Effector memory CD8-positive, alpha-beta T cell (primary cell): ENCODE measurements at regions not wholly inside any gene's neighbourhood (a gene's known extent, or its start where the extent isn't known, plus 50 kb on each side); places are given as distances from the start of the nearest gene placed in this dataset.

Experiments used
- ATAC-seq: fragments of 150-1000 bp; cut with Tn5 transposase; replicated peaks from 2 replicates; pipeline ENCODE4 v1.10.0; 2021; ENCODE audit warnings: mild to moderate bottlenecking, moderate library complexity
- DNase-seq, 3 experiments: peaks; one replicate each; pipeline ENCODE4 v3.0.0; 2021
- H3K27ac Mint-ChIP-seq, 2 donors: one replicate each; pipeline ENCODE4 v1.8.0; 2022; ENCODE audit warnings: mild to moderate bottlenecking in 2 of 2, mixed read lengths in 2 of 2, moderate library complexity in 2 of 2
- H3K27me3 Mint-ChIP-seq, 2 donors: one replicate each; pipeline ENCODE4 v1.8.0; 2022; ENCODE audit warnings: mixed read lengths in 2 of 2
- H3K36me3 Mint-ChIP-seq: one replicate; pipeline ENCODE4 v1.8.0; 2022; ENCODE audit warnings: mild to moderate bottlenecking, moderate library complexity, mixed read lengths; ENCODE audit not compliant: insufficient read depth
- H3K4me1 Mint-ChIP-seq, 2 donors: one replicate each; pipeline ENCODE4 v1.8.0; 2022; ENCODE audit warnings: low read depth in 2 of 2, mixed read lengths in 2 of 2
- H3K4me3 Mint-ChIP-seq, 2 donors: one replicate each; pipeline ENCODE4 v1.8.0; 2022; ENCODE audit warnings: mild to moderate bottlenecking in 2 of 2, mixed read lengths in 2 of 2, moderate library complexity in 2 of 2
- H3K9me3 Mint-ChIP-seq, 2 donors: one replicate each; pipeline ENCODE4 v1.8.0; 2022; ENCODE audit warnings: mixed read lengths in 2 of 2

GRCh38 chr13:94968757-94969086 is 256.4 kb upstream of the SOX21 start:
- no peaks in the 10 kb centered on the region for H3K4me1 Mint-ChIP-seq
- H3K27me3 Mint-ChIP-seq: peaks cover 44 to 56% of the 10 kb centered on the region in 2 donors
- no peaks in the 10 kb centered on the region for H3K9me3 Mint-ChIP-seq
- no peaks in the 10 kb centered on the region for H3K36me3 Mint-ChIP-seq
- no peak overlapping the region for H3K27ac Mint-ChIP-seq
- no peak for DNase-seq
- H3K4me3 Mint-ChIP-seq: no peak overlapping the region
- no peak for ATAC-seq

GRCh38 chr13:94968040-94968756 is 255.9 kb upstream of the SOX21 start:
- Mint-ChIP-seq H3K9me3 (no peaks in the 10 kb centered on the region), H3K4me1 (no peaks in the 10 kb centered on the region), H3K4me3 (no peak overlapping the region), H3K36me3 (no peaks in the 10 kb centered on the region), H3K27ac (no peak overlapping the region), H3K27me3 (peaks cover 49 to 60% of the 10 kb centered on the region in 2 donors)
- DNase-seq (no peak), ATAC-seq (no peak)

- no peaks in the 10 kb centered on the region for H3K4me1 Mint-ChIP-seq
- DNase-seq (no peak), ATAC-seq (no peak)
- H3K27ac Mint-ChIP-seq: no peak overlapping the region
- H3K36me3 Mint-ChIP-seq: no peaks in the 10 kb centered on the region
- no peaks in the 10 kb centered on the region for H3K9me3 Mint-ChIP-seq
- no peak overlapping the region for H3K4me3 Mint-ChIP-seq
- H3K27me3 Mint-ChIP-seq: peaks cover 57 to 68% of the 10 kb centered on the region in 2 donors
These were observed 255.1 kb upstream of the SOX21 start for GRCh38 chr13:94967183-94968039.

- H3K4me3 Mint-ChIP-seq: no peak overlapping the region
- ATAC-seq (no peak), DNase-seq (no peak)
- no peak overlapping the region for H3K27ac Mint-ChIP-seq
- H3K27me3 Mint-ChIP-seq: peaks cover 63 to 78% of the 10 kb centered on the region in 2 donors
- H3K9me3 Mint-ChIP-seq: no peaks in the 10 kb centered on the region
- no peaks in the 10 kb centered on the region for H3K4me1 Mint-ChIP-seq
- no peaks in the 10 kb centered on the region for H3K36me3 Mint-ChIP-seq
These were observed 254.1 kb upstream of the SOX21 start for GRCh38 chr13:94966422-94966955.

GRCh38 chr13:94959626-94960025 is 247.3 kb upstream of the SOX21 start:
- Mint-ChIP-seq H3K27me3 (peaks cover 26 to 47% of the 10 kb centered on the region in 2 donors), H3K9me3 (no peaks in the 10 kb centered on the region), H3K4me3 (no peak overlapping the region), H3K4me1 (no peaks in the 10 kb centered on the region), H3K27ac (no peak overlapping the region), H3K36me3 (no peaks in the 10 kb centered on the region)
- no peak for DNase-seq
- ATAC-seq: no peak

GRCh38 chr13:94956417-94957110 is 244.2 kb upstream of the SOX21 start:
- H3K36me3 Mint-ChIP-seq: no peaks in the 10 kb centered on the region
- peaks cover 12 to 17% of the 10 kb centered on the region in 2 donors for H3K27me3 Mint-ChIP-seq
- H3K9me3 Mint-ChIP-seq: no peaks in the 10 kb centered on the region

GRCh38 chr13:94952787-94953186 is 240.4 kb upstream of the SOX21 start:
- Mint-ChIP-seq H3K27ac (no peak overlapping the region), H3K4me1 (no peaks in the 10 kb centered on the region), H3K9me3 (no peaks in the 10 kb centered on the region), H3K36me3 (no peaks in the 10 kb centered on the region), H3K4me3 (no peak overlapping the region), H3K27me3 (peaks cover 0 to 24% of the 10 kb centered on the region in 2 donors)
- DNase-seq (no peak), ATAC-seq (no peak)

More at GRCh38 chr13:94956417-94957110, 244.2 kb upstream of the SOX21 start:
- H3K27ac Mint-ChIP-seq: no peak overlapping the region
- no peaks in the 10 kb centered on the region for H3K4me1 Mint-ChIP-seq
- DNase-seq (no peak), ATAC-seq (no peak)
- no peak overlapping the region for H3K4me3 Mint-ChIP-seq

- Mint-ChIP-seq H3K4me3 (no peak overlapping the region), H3K9me3 (no peaks in the 10 kb centered on the region), H3K27me3 (peaks cover 18 to 31% of the 10 kb centered on the region in 2 donors), H3K4me1 (no peaks in the 10 kb centered on the region), H3K36me3 (no peaks in the 10 kb centered on the region), H3K27ac (no peak overlapping the region)
- ATAC-seq (no peak), DNase-seq (no peak)
These were observed 238.0 kb upstream of the SOX21 start for GRCh38 chr13:94950303-94950702.

- Mint-ChIP-seq H3K27ac (no peak overlapping the region), H3K36me3 (no peaks in the 10 kb centered on the region), H3K4me3 (no peak overlapping the region), H3K4me1 (no peaks in the 10 kb centered on the region), H3K9me3 (no peaks in the 10 kb centered on the region), H3K27me3 (peaks cover 25 to 30% of the 10 kb centered on the region in 2 donors)
- no peak for ATAC-seq
- DNase-seq: no peak
These were observed 235.6 kb upstream of the SOX21 start for GRCh38 chr13:94947965-94948371.

- Mint-ChIP-seq H3K4me3 (no peak overlapping the region), H3K27me3 (peaks cover 25 to 30% of the 10 kb centered on the region in 2 donors), H3K4me1 (no peaks in the 10 kb centered on the region), H3K9me3 (no peaks in the 10 kb centered on the region), H3K36me3 (no peaks in the 10 kb centered on the region), H3K27ac (no peak overlapping the region)
- no peak for ATAC-seq
- DNase-seq: no peak
These were observed 235.0 kb upstream of the SOX21 start for GRCh38 chr13:94947392-94947791.

- ATAC-seq (no peak), DNase-seq (no peak)
- H3K27me3 Mint-ChIP-seq: peaks cover 16 to 30% of the 10 kb centered on the region in 2 donors
- H3K4me3 Mint-ChIP-seq: no peak overlapping the region
- H3K9me3 Mint-ChIP-seq: no peaks in the 10 kb centered on the region
- H3K36me3 Mint-ChIP-seq: no peaks in the 10 kb centered on the region
- no peak overlapping the region for H3K27ac Mint-ChIP-seq
- H3K4me1 Mint-ChIP-seq: no peaks in the 10 kb centered on the region
These were observed 233.7 kb upstream of the SOX21 start for GRCh38 chr13:94946039-94946438.

GRCh38 chr13:94938124-94938523 is 225.8 kb upstream of the SOX21 start:
- no peaks in the 10 kb centered on the region for H3K4me1 Mint-ChIP-seq

GRCh38 chr13:94936633-94937032 is 224.3 kb upstream of the SOX21 start:
- DNase-seq (no peak), ATAC-seq (no peak)
- no peaks in the 10 kb centered on the region for H3K9me3 Mint-ChIP-seq
- no peaks in the 10 kb centered on the region for H3K27me3 Mint-ChIP-seq
- no peak overlapping the region for H3K27ac Mint-ChIP-seq
- H3K4me1 Mint-ChIP-seq: no peaks in the 10 kb centered on the region
- no peak overlapping the region for H3K4me3 Mint-ChIP-seq
- H3K36me3 Mint-ChIP-seq: no peaks in the 10 kb centered on the region

More at GRCh38 chr13:94938124-94938523, 225.8 kb upstream of the SOX21 start:
- Mint-ChIP-seq H3K4me3 (no peak overlapping the region), H3K36me3 (no peaks in the 10 kb centered on the region), H3K9me3 (no peaks in the 10 kb centered on the region), H3K27me3 (no peaks in the 10 kb centered on the region), H3K27ac (no peak overlapping the region)
- ATAC-seq (no peak), DNase-seq (no peak)
